HG03571 (cell line): ENCODE measurements at regions not wholly inside any gene's neighbourhood (a gene's known extent, or its start where the extent isn't known, plus 50 kb on each side); places are given as distances from the start of the nearest gene placed in this dataset.
"Not testable (repeated sequence)": the region's sequence is repeated elsewhere in the genome, so short reads cannot be mapped to it uniquely, and the experiment has no call there.

Experiments
- ATAC-seq: cut with Tn5 transposase; IDR thresholded peaks from one replicate; pipeline ENCODE4 v1.9.1; 2021; ENCODE audit not compliant: unreplicated experiment

DNA sequence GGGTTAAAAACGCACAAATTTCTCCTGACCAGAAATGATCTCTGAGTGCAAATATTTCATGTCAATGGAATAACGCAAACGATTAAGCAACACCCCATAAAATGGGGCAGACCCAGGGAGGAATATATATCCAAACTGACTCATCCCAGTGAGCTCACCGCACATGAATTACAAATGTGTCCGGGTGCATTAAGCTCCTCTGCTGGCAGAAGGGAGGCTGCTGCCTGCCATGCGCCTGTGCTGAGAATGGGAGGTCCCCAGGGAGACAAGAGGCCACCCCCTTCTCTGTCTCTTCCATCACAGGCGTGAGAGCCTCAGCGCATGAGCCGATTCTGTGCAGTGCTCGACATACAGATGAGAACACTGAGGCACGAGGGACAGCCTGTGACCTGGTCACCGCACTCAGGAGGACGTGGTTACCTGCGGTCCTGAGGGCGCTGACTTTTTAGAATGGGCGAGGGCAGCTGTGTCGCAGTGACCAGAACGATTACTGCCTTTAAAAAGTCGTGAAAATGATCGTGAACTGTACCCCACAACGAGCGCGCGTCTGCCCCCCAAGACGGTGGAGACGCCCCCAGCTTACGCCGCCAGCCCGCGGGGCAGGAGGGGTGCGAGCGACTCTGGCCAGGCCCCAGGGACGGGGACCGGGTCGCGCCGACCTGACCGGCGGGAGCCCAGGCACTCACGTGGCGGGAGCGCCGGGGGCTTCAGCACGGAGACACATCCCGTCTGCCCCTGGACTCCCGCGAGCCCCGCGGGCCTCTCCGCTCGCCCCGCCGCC, 188.5 kb downstream of the ADRA2C start:
- ATAC-seq, result not testable (repeated sequence)

DNA sequence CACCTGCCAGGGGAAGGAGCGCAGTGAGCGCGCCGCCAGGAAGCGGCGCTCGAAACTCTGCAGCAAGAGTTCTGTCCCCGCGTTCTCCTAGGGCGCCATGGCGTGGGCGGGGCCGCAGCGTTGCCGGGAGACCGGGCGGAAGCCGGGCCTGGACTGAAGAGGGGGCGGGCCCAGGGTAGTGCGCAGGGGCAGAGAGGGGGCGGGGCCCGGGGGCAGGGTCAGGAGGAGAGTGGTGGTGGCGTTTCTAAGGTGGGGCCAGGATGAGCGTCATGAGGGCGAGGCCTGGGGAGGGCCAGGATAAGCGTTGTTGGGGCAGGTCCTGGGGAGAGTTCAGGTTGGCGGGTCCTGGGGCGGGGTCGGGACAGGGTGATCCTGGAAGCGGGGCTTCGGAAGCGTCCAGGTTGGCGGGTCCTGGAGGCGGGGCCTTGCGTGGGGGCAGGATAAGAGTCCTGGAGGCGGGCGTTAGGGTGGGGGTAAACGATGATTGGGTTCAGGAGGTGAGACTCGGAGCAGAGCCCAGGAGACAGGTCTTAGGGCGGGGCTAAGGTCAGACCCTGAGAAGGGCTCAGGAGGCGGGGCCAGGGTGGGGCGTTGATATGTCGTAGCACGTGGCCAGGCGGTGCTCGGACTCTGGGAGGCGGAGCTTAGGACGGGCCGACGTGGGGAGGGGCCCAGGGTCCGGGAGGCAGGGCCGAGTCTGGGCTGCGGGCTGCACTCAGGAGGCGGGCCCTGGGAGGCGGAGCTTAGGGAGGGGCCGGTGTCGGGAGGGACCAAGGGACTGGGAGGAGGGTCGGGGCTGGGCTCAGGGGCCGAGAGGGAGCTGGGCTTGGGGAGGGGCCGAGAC, 189.4 kb downstream of the ADRA2C start:
- peak; percentile 100 for ATAC-seq

DNA sequence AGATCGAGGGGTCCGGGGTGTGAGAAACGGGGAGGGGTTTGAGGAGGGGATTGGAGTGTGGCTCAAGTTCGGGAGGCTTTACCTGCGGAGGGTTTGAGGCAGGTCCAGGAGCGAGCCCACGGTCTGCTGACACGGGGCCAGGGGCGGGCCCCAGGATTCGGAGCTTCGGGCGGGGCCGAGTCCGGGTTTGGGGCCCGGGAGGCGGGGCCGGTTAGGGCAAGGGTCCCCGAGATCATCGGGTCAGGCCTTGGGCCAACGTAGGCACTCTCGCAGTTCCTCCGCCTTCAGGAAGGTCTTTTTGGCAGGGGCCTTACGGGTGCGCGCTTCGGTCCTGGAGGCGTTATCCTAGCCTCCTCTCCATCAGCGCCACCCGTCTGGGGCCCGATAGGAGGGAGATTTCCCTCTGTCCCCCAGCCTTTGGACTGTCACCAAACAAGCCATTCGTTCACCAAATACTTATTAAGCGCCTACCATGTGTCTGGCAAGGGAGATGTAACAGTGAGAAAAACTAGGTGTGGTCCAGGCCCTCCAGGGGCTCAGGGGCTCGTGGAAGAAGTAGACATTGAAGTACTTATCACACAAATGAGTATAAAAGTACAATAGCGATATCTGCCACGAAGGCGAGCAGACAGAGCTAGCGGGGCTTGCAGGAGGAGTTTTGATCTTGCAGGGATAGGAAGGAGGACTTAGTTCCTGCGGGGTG, 190.1 kb downstream of the ADRA2C start:
- not testable (repeated sequence) for ATAC-seq

DNA sequence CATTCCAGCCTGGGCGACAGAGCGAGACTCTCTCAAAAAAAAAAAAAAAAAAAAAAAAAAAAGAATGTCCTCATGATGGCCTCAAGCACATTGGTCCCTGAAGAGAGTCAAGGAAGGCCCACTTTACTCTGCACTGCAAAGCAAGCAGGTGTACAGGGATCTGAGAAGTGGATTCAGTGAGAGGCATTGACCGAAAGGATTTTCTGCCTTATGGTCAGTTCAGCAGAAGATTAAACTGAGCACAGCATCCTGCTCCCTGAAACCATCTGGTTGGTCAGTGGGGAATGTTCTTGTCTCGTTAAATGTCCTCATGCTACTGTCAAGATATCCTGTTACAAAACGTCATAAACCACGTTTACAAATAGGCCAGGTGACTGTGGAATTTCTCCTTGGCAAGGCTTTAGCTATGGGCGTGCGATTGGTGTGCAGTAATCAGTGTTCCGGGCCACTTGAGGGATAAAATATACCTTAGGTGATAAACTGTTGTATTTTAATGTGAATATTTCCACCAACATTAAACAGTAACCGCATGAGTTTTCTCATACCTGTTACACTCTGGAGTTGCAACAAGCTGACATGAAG, 195.0 kb downstream of the ADRA2C start:
- not testable (repeated sequence) for ATAC-seq

DNA sequence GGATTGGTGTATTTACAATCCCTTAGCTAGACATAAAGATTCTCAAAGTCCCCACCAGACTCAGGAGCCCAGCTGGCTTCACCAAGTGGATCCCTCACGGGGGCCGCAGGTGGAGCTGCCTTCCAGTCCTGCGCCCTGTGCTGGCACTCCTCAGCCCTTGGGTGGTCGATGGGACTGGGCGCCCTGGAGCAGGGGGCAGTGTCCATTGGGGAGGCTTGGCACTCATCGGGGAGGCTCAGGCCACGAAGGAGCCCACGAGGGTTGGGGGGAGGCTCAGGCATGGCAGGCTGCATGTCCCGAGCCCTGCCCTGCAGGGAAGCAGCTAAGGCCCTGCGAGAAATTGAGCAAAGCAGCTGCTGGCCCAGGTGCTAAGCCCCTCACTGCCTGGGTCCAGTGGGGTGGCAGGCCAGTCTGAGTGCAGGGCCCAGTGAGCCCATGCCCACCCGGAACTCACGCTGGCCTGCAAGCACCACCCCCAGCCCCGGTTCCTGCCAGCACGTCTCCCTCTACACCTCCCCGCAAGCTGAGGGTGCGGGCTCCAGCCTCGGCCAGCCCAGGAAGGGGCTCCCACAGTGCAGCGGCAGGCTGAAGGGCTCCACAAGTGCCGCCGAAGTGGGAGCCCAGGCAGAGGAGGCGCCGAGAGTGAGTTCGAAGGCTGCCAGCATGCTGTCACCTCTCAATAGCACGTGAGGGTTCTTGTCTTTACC, 198.5 kb downstream of the ADRA2C start:
- not testable (repeated sequence) for ATAC-seq

DNA sequence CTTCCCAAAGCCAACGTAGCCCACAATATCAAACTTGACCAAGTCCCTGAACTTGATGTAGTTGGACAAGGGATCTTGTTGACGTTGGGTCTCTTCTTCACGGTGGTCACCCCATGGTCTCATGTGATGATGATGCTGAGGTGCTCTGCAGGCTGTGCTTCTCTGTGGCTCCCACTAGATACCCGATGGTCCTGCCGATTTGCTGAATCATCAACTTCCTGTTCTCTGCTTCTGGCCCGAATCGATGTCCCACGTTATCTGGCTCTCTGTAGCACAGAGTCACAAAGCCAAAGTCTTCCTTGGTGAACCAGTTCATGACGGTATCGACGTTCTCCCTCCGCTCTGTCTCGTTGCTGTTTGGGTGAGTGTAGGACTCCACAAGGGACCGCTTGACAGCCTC, 201.0 kb downstream of the ADRA2C start:
- not testable (repeated sequence) for ATAC-seq

DNA sequence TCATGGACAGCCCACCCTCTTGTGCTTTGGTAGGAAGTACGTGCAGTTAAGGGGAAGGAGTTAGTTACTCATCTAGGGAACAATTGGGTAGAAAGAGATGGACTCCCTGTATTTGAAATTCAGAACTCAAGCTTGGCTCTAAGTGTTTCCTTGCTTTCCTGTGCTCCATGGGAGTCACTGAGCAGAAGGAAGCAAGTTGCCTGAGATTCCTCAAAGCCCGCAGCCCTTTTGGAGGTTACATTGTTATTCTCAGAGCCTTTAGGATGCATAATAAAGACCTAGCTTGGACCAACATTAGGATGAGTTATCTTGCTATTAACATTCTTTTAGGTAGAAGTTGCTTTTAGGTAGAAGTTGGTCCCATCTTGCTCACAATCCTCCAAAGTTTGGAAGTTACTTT, 206.4 kb downstream of the ADRA2C start:
- not testable (repeated sequence) for ATAC-seq

DNA sequence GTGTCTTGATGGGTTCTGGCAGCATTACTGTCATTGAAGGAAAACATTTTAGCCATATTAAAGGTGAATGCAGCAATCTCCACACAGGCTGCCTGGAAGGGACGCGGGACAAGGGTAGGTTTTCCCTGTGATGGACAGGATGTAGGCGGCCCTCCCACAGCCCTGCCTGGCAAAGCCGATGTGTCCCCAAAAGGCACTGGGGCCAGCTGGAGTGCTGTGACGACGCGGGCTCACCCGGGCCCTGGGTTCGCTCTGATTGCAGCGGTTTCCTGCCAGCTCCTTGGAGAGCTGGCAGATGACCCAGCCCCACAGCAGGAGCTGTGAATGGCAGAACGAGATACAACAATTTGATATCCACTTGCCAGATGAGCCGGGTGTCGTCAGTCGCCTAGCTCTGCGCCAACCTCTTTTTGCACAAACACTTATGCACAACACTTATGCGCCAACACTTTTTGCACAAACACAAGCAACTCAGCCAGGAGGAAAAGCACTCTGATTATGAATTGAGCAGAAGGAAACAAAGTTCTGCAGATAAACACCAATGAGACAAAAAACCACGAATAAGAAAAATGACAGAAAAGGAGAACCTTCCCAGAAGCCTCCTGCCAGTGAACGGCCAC, 207.5 kb downstream of the ADRA2C start:
- not testable (repeated sequence) for ATAC-seq

DNA sequence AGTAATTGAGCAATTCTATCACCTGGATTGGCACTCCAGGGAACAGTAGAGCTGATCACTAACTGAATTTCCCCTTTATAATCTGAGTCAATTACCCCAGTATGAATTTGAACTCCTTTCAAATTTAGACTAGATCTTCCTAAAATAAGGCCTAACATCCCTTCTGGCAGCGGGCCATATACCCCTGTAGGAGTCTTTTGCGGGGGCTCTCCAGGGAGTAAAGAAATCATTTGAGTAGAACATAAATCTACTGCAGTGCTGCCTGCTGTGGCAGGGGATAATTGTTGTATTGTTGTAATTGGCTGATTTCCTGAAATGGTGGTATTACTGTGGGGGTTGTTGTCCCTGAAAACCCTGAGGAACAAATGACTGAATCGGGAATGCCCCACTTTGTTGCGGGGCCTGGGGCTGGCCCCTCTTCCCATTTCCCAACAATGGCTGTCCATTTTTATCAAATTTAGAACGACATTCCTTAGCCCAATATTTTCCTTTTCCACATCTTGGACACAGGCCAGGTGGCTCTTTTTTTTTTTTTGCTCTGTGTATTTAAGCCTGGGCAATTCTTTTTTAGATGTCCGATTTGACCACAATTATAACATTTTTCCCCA, 217.4 kb downstream of the ADRA2C start:
- ATAC-seq, result not testable (repeated sequence)

DNA sequence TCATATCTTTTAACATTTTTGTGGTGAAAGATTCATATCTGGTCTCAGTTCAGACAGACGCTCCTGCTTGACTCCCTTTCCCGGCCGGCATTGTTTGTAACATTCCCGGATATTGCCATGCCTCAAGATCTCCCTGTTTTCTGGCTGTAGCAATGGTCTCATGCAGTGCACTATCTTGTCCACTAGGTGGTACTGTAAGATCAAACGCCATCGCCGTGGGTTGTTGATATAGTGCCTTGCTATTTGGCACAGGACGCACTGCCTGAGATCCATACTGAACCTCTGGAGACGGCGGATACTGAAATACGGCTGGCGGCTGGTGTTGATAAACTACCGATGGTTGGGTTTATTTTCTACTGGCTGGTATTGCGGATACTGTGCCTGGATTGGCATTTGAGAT, 218.6 kb downstream of the ADRA2C start:
- ATAC-seq, result not testable (repeated sequence)

DNA sequence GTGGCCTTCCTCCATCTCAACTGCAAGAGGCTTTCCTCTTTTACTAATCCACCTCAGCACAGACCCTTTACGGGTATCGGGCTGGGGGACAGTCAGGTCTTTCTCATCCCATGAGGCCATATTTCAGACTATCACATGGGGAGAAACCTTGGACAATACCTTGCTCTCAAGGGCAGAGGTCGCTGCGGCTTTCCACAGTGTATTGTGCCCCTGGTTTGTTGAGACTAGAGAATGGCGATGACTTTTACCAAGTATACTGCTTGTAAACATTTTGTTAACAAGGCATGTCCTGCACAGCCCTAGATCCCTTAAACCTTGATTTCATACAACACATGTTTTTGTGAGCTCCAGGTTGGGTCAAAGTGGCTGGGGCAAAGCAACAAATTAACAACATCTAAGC, 220.2 kb downstream of the ADRA2C start:
- ATAC-seq, result not testable (repeated sequence)

DNA sequence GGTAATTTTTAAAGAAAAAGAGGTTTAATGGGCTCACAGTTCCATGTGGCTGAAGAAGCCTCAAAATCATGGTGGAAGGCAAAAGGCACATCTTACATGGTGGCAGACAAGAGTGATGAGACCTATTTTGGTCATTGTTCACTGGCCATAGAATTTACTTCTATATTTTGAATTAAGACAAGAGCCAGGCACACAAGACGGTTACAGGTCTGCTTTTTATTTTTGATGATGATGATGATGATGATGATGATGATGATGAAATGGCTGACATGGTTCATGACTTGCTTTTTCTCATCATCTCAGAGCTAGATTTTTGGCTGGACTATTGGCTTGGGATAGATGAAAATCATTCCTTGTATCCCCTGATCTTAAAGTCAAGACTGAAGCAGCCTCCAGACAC, 229.3 kb downstream of the OTOP1 start:
- ATAC-seq, result not testable (repeated sequence)

DNA sequence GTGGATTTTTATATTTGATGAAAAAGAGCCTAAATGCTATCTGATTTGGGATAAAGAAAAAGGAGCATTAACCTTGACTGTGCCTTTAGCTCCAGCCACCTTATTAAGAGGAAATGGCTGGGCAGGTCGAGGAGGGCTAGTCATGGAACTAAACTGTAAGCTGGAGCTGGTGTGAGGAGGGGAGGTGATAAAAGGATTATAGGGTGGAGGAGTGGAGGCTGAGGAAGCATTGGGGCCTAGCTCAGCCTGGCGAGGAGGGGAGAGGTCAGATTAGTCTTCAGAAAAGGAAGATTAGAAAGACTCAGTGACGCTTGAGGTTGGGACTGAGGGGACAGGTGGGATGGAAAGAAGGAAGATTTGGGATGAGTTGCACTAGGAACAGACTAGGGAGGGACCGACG, 222.7 kb downstream of the OTOP1 start:
- not testable (repeated sequence) for ATAC-seq

DNA sequence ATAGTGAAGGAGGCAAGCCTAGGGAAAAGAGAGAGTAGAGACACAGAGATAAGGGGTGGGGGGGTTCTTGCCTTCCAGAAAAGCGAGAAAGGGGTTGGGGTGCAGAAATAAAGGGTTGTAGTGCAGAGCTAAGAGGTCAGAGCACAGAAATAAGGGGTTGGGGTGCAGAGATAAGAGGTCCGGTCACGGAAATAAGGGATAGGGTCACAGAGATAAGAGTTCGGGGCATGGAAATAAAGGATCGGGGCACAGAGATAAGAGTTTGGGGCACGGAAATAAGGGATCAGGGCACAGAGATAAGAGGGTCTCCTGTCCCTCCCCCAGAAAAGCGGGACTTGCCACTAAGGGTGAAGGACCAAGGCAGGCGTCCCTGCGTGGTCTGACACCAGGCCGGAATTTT, 222.0 kb downstream of the OTOP1 start:
- ATAC-seq, result not testable (repeated sequence)

DNA sequence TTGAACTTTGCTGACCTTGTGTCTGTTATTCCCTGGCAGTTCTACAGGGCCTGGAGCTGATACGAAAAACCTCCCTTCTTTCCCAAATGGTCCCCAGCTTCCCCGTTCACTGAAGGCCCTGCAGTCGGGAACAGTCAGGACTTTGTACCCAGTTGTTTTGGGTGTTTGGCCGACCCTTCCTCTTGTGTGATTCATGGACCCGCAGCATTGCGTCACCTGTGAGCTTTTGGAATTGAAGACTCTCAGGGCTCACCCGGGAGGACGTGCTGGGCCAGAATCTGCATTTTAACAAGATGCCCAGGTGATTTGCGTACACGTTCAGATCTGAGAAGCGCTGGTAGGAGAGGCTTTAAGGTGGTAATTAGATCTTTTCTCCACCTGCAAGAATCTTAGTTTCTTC, 220.4 kb downstream of the OTOP1 start:
- not testable (repeated sequence) for ATAC-seq

DNA sequence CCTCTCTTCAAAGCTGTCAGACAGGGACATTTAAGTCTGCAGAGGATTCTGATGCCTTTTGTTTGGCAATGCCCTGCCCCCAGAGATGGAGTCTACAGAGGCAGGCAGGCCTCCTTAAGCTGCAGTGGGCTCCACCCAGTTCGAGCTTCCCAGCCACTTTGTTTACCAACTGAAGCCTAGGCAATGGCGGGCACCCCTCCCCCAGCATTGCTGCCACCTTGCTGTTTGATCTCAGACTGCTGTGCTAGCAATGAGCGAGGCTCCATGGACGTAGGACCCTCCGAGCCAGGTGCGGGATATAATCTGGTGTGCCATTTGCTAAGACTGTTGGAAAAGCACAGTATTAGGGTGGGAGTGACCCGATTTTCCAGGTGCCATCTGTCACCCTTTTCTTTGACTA, 207.7 kb downstream of the OTOP1 start:
- not testable (repeated sequence) for ATAC-seq

DNA sequence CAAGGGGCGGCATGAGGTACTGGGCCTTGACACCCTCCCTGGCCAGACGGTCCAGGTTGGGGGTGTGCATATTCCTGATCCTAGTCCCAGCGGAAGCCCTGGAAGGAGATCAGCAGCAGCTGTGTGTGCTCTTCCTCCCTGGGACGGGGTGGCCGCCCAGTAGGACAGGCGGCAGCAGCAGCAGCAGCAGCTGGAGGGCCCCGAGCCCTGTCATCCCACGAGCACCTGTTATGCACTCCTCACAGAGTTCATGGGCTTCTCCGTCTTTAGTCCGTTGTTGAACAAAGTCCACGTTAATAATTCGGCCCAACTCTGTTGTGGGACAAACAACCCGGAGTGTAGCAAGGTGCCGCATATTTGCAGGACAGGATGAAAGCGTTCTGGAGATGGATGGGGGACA, 205.6 kb downstream of the OTOP1 start:
- not testable (repeated sequence) for ATAC-seq

DNA sequence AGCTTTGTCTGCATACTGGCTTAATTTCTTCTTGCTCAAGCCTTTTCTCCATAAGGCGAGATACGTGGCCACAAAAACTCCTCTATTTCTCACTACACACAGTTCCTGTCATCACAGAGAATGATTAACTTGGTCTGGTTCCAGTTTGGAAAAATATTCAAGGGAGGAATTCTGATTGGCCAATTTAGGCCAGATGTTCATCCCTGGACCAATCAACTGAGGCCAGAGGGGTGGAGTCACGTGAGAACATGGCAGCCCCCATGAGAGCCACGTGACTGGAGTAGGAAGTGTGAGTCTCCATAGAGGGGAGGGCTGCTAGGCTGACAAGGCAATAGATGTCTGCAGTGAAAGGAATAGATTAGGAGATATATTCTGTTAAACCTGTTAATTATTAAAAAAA, 200.0 kb downstream of the OTOP1 start:
- ATAC-seq, result not testable (repeated sequence)

DNA sequence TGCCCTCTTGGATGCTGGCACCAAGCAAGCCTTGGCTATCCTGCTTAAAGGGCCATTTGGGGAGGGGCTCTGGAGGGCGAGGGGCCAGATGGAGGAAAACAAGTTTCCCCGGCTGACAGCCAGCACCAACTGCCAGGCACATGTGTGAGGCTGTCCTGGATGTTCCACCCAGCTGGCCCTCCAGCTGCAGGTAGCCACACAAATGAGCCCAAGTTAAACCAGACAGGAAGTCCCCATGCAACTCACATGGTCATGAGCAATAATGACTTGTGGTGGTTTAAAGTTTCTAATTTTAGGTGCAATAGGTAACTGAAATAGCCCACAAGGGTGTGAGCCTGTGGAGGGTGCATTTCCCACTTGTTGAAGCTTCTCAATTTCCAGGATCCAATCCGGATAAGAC, 198.0 kb downstream of the OTOP1 start:
- ATAC-seq, result peak; percentile 53

DNA sequence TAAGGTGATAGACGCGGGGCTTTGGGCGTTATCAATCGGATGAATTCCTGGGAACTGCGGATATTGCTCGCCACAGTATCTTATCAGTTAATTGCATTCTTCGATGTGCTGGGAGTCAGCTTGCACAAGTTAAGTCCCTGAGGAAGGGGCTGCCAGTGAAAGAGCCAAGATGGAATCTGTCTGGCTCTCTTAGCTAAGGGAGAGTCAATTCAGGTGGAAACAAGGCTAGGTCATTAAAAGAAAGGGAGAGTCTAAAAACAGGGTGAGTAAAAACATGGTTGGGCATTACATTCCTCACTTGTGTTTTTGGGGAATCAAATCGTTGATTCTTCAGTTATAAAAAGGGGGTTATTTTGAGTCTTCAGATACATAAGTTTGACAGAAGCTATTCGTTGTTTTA, 196.2 kb downstream of the OTOP1 start:
- not testable (repeated sequence) for ATAC-seq
